ENCODE measurements at regions not wholly inside any gene's neighbourhood (a gene's known extent, or its start where the extent isn't known, plus 50 kb on each side); places are given as distances from the start of the nearest gene placed in this dataset.
A peak's percentile ranks its signal among the peaks of the same experiment; 100 is the strongest.

DNA sequence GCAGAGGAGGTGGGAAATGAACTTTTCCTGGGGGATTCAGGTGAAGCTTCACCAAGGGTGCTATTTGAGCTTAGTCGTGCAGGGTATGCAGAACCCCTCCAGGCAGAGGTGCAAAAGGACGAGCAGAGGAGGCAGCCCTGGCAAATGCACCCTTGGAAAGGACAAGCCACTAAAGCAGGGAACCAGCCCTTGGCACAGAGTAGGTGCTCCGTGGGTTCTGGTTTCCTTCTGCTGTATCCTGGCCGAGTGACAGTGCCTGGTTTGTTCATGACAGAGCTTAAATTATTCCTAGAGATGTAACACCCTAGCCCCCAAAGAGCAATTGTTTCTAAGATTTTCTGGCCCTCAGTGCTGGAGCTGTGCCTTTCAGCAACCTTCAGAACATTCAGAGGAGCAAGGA, 73.4 kb upstream of the SYT6 start:
- no peak for DNase-seq (ENCODE audit: low spot score)

GRCh38 chr1:114224196-114224907, 70.7 kb upstream of the SYT6 start:
- DNase-seq (ENCODE audit: low spot score) = no peak

- no peak for DNase-seq (ENCODE audit: low spot score)
These were observed 69.3 kb upstream of the SYT6 start for GRCh38 chr1:114222920-114223319.

DNA sequence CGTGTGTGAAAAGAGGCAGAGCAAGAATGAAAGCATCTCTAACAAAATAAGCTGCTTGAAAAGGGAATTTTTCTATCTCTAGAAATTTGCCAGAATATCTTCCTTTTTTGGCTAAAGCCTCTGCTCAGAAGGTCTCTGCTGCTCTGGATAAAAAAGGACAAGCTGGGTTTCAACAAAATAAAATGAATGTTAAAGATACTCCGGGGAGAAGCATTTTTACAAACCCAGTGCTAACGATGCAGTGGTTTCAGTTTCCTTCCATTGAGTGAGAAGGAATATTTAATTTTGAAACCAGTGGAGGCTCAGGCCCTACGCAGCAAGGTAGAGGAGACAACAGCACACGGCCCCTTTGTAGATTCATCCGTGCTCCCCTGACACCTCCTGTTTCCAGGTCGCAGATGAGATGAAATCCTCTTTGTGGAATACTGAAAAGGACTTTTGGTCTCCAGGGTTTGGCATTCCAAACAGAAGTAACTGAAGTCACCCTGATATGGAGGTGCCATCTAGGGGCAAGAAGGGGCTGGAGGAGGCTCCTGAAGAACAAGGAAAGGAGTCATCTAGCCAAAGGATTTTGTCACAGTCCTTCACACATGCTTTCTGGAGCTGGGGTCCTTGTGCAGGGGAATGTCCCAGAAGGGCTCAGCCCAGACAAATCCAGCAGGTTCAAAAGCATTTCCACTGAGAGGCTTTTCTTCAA, 65.7 kb upstream of the SYT6 start:
- peak; percentile 17 for DNase-seq (ENCODE audit: low spot score)

DNA sequence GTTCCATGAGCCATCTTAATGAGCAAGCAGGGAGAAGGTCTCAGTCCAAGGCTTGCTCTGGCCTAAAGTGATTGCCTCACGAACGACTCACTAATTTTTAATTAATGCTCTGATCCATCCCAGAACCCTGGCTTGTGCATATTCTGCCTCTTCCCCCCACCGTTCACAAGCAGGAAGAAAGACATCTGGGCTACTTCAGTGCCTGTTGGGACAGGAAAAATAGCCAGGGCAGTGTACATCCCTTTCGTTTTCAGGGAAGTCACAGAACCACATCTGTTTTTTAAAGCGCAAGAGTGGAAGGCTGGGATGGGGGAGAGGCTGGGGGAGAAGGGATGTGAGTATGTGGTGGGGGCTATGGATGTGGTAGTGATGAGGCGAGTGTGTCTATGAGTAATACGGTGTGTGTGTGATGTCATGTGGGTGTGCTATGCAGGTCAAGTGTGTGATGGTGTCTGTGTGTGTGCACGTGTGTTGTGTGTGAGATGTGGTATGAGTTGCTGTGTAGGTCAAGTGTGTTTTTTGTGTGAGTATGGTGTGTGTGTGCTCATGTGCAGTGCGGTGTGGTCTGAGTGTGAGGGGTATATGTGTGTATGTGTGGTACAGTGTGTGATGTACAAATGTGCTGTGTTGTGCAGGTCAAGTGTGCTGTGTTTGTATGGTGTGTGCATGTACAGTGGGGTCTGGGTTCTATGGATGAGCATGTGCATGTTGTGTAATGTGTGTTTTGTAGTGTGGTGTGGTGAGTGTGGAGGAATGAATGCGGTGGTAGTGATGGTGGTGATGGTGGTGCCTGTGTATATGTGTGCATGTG, 64.9 kb upstream of the SYT6 start:
- DNase-seq (ENCODE audit: low spot score) = no peak

GRCh38 chr1:114216431-114217173, 62.9 kb upstream of the SYT6 start:
- no peak for DNase-seq (ENCODE audit: low spot score)

- DNase-seq (ENCODE audit: low spot score) = no peak
These were observed 61.8 kb upstream of the SYT6 start for GRCh38 chr1:114215436-114215835.

DNA sequence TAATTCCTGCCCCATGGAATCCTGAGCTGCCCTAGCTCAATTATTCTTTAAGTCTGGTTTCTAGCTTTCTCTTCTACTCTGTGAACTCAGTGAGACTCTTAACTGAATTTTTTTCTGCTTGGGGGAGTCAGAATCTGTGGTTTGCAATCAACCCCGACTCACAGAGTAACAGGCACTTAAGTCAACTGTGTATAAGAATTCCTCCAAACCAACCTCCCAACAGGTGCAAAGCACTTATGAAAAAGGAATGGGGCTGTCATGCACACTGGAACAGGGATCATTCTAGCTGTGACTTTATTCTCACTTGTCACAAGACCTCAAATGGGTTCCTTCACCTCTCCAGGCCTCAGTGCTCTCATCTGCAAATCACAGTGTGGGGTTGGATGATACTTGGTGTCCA, 60.3 kb upstream of the SYT6 start:
- DNase-seq (ENCODE audit: low spot score) = no peak

GRCh38 chr1:114209971-114210370, 56.3 kb upstream of the SYT6 start:
- no peak for DNase-seq (ENCODE audit: low spot score)

DNA sequence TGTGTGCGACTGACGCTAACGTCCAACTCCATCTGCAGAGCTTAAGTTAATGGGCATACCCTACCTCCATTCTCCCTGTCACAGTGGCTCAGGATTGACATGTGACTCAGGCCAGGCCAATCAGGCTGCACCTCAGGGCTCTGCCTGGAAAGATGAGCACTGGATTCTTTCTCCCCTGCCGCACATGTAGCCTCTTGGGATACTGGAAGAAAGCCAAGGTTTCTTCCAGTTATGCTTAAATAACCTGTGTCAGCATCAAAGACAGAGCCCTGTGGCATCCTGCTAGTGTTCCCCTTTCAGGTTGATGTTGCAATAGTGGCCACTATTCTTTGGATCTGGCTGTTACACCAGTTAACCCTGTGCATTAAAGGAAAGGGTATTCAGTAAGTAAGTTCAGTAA, 55.0 kb upstream of the SYT6 start:
- no peak for DNase-seq (ENCODE audit: low spot score)

- no peak for DNase-seq (ENCODE audit: low spot score)
These were observed 54.4 kb upstream of the SYT6 start for GRCh38 chr1:114208106-114208505.

- DNase-seq (ENCODE audit: low spot score) = no peak
These were observed 54.0 kb upstream of the SYT6 start for GRCh38 chr1:114207635-114208034.

- DNase-seq (ENCODE audit: low spot score) = no peak
These were observed 52.7 kb upstream of the SYT6 start for GRCh38 chr1:114206392-114206791.

DNA sequence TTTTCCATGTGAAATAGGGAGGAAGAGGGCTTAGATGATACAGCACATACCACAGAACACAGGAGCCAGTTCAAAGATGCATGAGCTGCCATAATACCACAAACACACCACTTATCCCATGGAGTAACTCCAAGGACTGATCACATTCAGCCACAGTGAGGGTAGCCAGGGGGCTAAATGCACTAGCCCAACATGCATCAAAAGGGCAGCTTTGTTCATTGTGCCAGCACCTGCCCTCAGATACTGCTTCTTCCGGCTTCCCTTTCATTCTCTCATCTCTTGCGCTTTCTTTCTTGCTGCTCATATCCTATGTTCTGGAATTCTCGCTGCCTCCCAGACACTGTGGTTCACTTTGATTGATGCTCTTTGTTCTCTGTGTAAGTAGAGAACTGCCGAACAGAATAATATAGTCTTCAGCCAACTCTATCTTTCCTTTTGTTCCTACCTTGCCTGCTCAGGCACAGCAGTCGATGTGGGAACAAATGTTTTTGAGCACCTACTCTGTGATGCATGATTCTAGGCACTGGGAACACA, 50.0 kb upstream of the SYT6 start:
- DNase-seq (ENCODE audit: low spot score) = no peak

Data from A172 (cell line).